Stimulated activated CD4-positive, alpha-beta T cell treated with anti-CD3 and anti-CD28 coated beads, Interleukin-4, amount 100 ng/mL, for 4 hours (primary cell): ENCODE measurements at regions not wholly inside any gene's neighbourhood (a gene's known extent, or its start where the extent isn't known, plus 50 kb on each side); places are given as distances from the start of the nearest gene placed in this dataset.
"Not testable (repeated sequence)": the region's sequence is repeated elsewhere in the genome, so short reads cannot be mapped to it uniquely, and the experiment has no call there.

Source experiments
- DNase-seq, 2 experiments: peaks; one replicate each; pipeline ENCODE4 v3.0.0-alpha.2; 2020

- no peak for DNase-seq
These were observed 275.8 kb downstream of the MIAT start for GRCh38 chr22:26933105-26933590.

GRCh38 chr22:26937213-26937612 is 279.8 kb downstream of the MIAT start:
- DNase-seq: no peak

GRCh38 chr22:26939466-26939865 is 282.1 kb downstream of the MIAT start:
- no peak for DNase-seq

- no peak for DNase-seq
These were observed 284.7 kb downstream of the MIAT start for GRCh38 chr22:26941896-26942636.

- no peak for DNase-seq
These were observed 285.2 kb downstream of the MIAT start for GRCh38 chr22:26942637-26942957.

- no peak for DNase-seq
These were observed 288.2 kb downstream of the MIAT start for GRCh38 chr22:26945565-26945964.

GRCh38 chr22:26949193-26949592 is 291.8 kb downstream of the MIAT start:
- DNase-seq: no peak

- not testable (repeated sequence) for DNase-seq
These were observed 293.8 kb downstream of the MIAT start for GRCh38 chr22:26951139-26951538.

GRCh38 chr22:26952004-26952403 is 294.6 kb downstream of the MIAT start:
- DNase-seq: no peak

GRCh38 chr22:26952451-26953011 is 295.1 kb downstream of the MIAT start:
- no peak for DNase-seq

GRCh38 chr22:26953012-26953883 is 295.9 kb downstream of the MIAT start:
- no peak for DNase-seq

- no peak for DNase-seq
These were observed 299.0 kb downstream of the MIAT start for GRCh38 chr22:26956371-26956770.

- DNase-seq: no peak
These were observed 299.8 kb downstream of the MIAT start for GRCh38 chr22:26957176-26957575.

GRCh38 chr22:26957897-26958296 is 300.5 kb downstream of the MIAT start:
- no peak for DNase-seq

- DNase-seq: no peak
These were observed 301.0 kb downstream of the MIAT start for GRCh38 chr22:26958378-26958777.

- no peak for DNase-seq
These were observed 307.3 kb downstream of the MIAT start for GRCh38 chr22:26964642-26965041.

GRCh38 chr22:26967282-26967681 is 309.9 kb downstream of the MIAT start:
- no peak for DNase-seq

GRCh38 chr22:26968859-26969523 is 311.6 kb downstream of the MIAT start:
- no peak for DNase-seq

GRCh38 chr22:26970809-26971394 is 313.5 kb downstream of the MIAT start:
- no peak for DNase-seq

- DNase-seq: no peak
These were observed 314.9 kb downstream of the MIAT start for GRCh38 chr22:26972286-26972685.

GRCh38 chr22:26972915-26973314 is 315.5 kb downstream of the MIAT start:
- not testable (repeated sequence) for DNase-seq

- no peak for DNase-seq
These were observed 316.6 kb downstream of the MIAT start for GRCh38 chr22:26974034-26974433.
